GM18951 (cell line): ENCODE measurements at regions not wholly inside any gene's neighbourhood (a gene's known extent, or its start where the extent isn't known, plus 50 kb on each side); places are given as distances from the start of the nearest gene placed in this dataset.

Source experiments
- POLR2A ChIP-seq: IDR thresholded peaks from 4 replicates; pipeline ENCODE4 v1.6.1; 2011; ENCODE audit warnings: mild to moderate bottlenecking; ENCODE audit not compliant: insufficient read length, insufficient read depth; ENCODE audit errors: extremely low read depth
- in situ Hi-C: fragments of 300-500 bp; cut with MboI; formaldehyde crosslinking; loops from one replicate; pipeline ENCODE4 v1.12.0; 2022; ENCODE audit warnings: low sequenced_read_pairs, mixed read lengths, inconsistent platforms; ENCODE audit not compliant: unreplicated experiment

- TF ChIP-seq POLR2A, result no peak
- in situ Hi-C loops, result no loop called here
Observed at GRCh38 chr12:34387711-34388635, 365.7 kb downstream of the ALG10 start.

DNA sequence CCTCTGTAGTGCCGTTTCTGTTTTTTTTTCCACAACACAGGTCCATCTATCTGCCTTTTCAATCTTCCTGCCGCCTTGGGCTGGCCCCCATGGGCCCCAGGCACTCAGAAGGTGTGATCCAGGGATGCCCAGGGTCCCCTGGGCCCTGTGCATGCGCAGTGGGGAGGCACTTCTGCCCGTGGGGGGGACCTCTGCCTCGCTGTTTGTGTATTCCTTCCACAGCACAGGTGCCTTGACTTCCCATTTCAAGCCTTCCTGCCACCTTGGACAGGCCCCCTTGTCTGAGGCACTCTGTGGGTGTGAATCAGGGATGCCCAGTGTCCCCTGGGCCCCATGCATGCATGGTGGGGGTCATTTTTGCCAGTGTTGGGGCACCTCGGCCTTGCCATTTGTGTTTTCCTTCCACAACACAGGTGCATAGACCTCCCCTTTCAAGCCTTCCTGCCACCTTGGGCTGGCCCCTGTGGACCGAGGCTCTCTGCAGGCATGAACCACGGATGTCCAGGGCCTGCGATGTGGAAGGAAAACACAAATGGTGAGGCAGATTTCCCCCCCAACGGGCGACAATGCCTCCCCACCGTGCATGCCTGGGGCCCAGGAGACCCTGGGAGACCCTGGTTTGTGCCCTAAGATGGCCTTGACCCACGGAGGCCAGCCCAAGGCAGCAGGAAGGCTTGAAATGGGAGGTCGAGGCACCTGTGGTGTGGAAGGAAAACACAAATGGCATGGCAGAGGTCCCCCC is 366.5 kb downstream of the ALG10 start:
- in situ Hi-C loops, result no loop called here
- no peak for TF ChIP-seq POLR2A

DNA sequence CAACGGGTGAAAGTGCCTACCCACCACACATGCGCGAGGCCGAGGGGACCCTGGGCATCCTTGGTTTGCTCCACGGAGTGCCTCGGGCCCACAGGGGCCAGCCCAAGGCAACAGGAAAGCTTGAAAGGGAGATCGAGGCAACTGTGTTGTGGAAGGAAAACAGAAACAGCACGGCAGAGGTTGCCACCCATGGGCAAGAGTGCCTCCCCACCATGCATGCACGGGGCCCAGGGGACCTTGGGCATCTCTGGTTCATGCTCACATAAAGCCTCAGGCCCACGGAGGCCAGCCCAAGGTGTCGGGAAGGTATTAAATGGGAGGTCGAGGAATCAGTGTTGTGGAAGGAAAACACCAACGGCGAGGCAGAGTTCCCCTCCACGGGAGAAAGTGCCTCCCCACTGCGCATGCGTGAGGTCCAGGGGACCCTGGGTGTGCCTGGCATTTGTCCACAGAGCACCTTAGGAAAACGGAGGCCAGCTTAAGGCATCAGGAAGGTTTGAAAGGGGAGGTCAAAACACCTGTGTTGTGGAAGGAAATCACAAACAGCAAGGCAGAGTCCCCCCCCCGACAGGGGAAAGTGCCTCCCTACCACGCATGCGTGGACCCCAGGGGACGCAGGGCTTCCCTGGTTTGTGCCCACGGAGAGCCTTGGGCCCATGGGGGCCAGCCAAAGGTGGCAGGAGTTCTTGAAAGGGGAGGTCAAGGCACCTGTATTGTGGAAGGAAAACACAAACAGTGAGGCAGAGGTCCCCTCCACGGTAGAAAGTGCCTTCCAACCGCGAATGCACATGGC is 367.3 kb downstream of the ALG10 start:
- TF ChIP-seq POLR2A, result no peak
- in situ Hi-C loops, result no loop called here

GRCh38 chr12:34390171-34390841 is 368.0 kb downstream of the ALG10 start:
- in situ Hi-C loops, result no loop called here

GRCh38 chr12:34390846-34391700 is 368.8 kb downstream of the ALG10 start:
- TF ChIP-seq POLR2A, result no peak
- in situ Hi-C loops, result no loop called here

More at GRCh38 chr12:34390171-34390841, 368.0 kb downstream of the ALG10 start:
- TF ChIP-seq POLR2A, result no peak

DNA sequence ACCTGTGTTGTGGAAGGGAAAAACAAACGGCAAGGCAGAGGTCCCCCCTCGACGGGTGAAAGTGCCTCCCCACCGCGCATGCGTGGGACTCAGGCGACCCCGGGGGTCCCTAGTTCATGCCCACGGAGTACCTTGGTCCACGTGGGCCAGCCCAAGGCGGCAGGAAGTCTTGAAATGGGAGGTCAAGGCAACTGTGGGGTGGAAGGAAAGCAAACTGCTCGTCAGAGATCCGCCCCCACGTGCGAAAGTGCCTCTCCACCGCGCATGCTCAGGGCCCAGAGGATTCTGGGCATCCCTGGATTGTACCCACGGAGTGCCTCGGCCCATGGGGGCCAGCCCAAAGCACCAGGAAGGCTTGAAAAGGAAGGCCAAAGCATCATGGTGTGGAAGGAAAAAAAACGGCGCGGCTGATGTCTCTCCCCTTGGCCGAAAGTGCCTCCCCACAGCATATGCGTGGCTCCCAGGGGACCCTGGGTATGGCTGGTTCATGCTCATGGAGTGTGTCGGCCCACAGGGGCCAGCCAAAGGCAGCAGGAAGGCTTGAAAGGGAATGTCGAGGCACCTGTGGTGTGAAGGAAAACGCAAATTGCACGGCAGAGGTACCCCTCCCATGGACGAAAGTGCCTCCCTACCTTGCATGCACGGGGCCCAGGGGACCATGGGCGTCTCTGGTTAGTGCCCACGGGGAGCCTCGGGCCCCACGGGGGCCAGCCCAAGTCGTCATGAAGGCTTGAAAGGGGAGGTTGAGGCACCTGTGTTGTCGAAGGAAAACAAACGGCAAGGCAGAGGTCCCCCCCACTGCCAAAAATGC is 369.7 kb downstream of the ALG10 start:
- in situ Hi-C loops, result no loop called here
- no peak for TF ChIP-seq POLR2A

DNA sequence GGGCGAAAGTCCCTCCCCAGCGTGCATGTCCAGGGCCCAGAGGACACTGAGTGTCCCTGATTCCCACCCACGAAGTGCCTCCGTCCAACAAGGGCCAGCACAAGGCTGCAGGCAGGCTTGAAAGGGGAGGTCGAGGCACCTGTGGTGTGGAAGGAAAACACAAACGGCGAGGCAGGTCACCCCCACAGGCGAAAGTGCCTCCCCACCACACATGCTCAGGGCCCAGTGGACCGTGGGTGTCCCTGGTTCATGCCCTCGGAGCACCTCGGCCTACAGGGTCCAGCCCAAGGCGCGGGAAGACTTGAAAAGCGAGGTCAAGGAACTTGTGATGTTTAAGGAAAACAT is 370.4 kb downstream of the ALG10 start:
- in situ Hi-C loops, result no loop called here
- TF ChIP-seq POLR2A, result no peak

DNA sequence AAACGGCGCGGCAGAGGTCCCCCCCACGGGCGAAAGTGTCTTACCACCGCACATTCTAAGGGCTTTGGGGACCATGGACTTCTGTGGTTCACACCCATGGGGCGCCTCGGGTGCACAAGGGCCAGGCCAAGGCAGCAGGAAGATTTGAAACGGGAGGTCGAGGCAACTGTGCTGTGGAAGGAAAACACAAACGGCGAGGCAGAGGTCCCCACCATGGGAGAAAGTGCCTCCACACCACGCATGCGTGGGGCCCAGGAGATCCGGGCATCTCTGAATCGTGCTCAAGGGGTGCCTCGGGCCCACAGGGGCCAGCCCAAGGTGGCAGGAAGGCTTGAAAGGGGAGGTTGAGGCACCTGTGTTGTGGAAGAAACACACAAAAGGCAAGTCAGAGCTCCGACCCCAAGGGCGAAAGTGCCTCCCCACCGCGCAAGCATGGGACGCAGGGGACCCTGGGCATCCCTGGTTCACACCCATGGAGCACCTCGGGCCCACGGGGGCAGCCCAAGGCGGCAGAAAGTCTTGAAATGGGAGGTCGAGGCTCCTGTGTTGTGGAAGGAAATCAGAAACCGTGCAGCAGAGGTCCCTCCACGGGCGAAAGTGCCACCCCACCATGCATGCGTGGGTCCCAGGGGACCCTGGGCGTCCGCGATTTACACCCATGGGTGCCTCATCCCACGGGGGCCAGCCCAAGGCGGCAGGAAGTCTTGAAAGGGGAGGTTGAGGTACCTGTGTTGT is 371.0 kb downstream of the ALG10 start:
- no peak for TF ChIP-seq POLR2A
- in situ Hi-C loops, result no loop called here

DNA sequence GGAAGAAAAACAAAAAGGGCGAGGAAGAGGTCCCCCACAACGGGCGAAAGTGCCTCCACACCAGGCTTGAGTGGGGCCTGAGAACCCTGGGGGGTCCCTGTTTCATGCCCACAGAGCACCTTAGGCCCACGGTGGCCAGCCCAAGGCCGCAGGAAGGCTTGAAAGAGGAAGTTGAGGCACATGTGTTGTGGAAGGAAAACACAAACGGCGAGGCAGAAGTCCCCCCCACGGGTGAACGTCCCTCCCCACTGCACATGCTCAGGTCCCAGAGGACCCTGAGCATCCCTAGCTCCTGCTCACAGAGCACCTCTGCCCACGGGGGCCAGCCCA is 371.5 kb downstream of the ALG10 start:
- in situ Hi-C loops, result no loop called here
- no peak for TF ChIP-seq POLR2A

DNA sequence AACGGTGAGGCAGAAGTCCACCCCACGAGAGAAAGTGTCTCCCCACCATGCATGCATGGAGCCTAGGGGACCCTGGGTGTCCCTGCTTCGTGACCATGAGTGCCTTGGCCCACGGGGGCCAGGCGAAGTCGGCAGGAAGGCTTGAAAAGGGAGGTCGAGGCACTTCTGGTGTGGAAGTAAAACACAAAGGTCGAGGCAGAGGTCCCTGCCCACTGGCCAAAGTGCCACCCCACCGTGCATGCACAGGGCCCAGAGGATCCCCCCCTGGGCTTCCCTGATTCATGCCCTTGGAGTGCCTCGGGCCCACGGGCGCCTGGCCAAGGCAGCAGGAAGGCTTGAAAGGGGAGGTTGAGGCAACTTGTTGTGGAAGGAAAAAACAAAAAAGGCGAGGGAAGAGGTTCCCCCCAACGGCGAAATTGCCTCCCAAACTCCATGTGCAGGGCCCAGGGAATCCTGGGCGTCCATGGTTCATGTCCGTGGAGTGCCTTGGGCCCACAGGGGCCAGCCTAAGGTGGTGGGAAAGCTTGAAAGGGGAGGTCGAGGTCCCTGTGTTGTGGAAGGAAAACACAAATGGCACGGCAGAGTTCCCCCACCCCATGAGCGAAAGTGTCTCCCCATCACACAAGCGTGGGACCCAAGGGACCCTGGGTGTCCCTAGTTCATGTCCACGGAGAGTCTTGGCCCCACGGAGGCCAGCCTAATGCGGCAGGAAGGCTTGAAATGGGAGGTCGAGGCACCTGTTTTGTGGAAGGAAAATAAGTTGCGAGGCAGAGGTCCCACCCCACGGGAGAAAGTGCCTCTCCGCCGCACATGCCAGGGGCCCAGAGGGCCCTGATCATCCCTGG is 372.1 kb downstream of the ALG10 start:
- TF ChIP-seq POLR2A, result no peak
- in situ Hi-C loops, result no loop called here
